MV-4-11 (cell line): ENCODE measurements at regions not wholly inside any gene's neighbourhood (a gene's known extent, or its start where the extent isn't known, plus 50 kb on each side); places are given as distances from the start of the nearest gene placed in this dataset.
"Not testable (repeated sequence)": the region's sequence is repeated elsewhere in the genome, so short reads cannot be mapped to it uniquely, and the experiment has no call there.

Experiments used
- DNase-seq: peaks from one replicate; lab custom pipeline; 2025; lab: John Stamatoyannopoulos, UW

- DNase-seq = no peak
Observed at GRCh38 chr12:126447346-126447745, 1382.1 kb downstream of the AACS start.

DNA sequence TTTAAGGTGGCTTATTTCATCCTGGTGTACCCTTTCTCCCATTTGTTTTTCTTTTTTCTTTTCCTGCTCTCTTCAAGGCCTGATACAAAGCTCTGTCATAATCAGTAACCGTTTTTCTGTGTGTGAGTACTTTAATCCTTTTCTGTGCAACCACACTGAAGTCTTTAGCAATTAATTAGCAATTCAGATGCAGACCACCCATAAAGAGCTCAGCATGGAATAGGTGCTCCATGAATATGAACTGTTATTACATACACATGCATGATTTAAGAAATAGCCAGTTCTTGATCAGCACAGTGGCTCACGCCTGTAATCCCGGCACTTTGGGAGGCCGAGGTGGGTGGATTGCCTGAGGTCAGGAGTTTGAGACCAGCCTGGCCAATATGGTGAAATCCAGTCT lies 1386.6 kb downstream of the AACS start:
- DNase-seq = no peak

DNA sequence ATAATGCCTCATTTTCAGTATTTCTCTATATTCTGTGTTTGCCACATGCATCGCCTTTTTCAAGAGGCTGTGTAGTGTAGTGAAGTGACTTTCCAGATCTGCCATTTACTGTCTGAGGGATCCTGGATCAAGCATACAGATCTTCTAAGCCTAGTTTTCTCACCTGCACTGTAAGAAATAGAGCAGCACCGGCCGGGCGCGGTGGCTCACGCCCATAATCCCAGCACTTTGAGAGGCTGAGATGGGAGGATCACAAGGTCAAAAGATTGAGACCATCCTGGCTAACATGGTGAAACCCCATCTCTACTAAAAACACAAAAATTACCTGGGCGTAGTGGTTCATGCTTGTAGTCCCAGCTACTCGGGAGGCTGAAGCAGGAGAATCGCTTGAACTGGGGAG lies 1387.5 kb downstream of the AACS start:
- not testable (repeated sequence) for DNase-seq

GRCh38 chr12:126454581-126454980 lies 1389.3 kb downstream of the AACS start:
- no peak for DNase-seq

- DNase-seq = no peak
Observed at GRCh38 chr12:126457776-126458175, 1392.5 kb downstream of the AACS start.

- no peak for DNase-seq
Observed at GRCh38 chr12:126464153-126464552, 1398.9 kb downstream of the AACS start.

GRCh38 chr12:126469211-126469610 lies 1404.0 kb downstream of the AACS start:
- DNase-seq = no peak

GRCh38 chr12:126474703-126475102 lies 1409.5 kb downstream of the AACS start:
- peak; percentile 9 for DNase-seq

DNA sequence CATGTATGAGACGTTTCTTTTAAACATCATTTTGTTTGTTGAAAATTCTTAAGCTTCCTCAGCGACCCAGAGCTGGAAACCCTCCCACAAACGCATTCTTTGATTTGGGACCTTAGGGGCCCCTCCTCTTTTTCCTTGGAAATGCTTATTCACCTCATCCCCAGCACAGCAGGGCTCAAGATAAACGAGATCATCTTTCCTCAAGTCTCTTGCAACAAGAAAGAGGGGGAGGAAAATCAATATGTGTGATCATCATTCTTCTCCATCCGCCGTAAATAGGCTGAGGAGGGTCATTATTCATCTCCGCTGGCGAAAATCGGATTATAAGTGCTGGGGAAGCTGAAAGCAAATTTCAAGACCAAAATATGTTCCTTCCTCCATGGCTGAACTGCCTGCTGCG lies 1415.2 kb downstream of the AACS start:
- no peak for DNase-seq

DNA sequence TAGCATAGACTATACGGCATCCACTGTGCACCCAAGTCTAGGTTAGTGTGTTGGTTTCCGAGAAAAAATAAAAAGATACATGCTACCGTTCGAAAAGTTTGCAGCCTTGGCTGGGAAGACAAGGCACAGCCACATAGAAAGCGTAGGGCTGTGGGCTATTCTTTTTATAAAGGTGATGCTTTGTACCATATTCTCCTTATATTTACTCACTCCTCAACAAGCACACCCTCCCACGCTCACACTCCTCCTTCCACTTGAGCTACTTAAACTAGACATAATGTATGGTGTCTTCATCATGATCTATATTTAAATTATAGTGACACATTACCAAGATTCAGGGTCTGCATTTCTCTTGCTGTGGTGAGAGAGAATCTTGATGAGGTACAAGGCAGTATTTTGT lies 1416.5 kb downstream of the AACS start:
- DNase-seq = no peak

GRCh38 chr12:126482238-126482889 lies 1417.1 kb downstream of the AACS start:
- DNase-seq = no peak

- DNase-seq = no peak
Observed at GRCh38 chr12:126483145-126484068, 1418.2 kb downstream of the AACS start.

GRCh38 chr12:126487431-126487980 lies 1422.3 kb downstream of the AACS start:
- no peak for DNase-seq

DNA sequence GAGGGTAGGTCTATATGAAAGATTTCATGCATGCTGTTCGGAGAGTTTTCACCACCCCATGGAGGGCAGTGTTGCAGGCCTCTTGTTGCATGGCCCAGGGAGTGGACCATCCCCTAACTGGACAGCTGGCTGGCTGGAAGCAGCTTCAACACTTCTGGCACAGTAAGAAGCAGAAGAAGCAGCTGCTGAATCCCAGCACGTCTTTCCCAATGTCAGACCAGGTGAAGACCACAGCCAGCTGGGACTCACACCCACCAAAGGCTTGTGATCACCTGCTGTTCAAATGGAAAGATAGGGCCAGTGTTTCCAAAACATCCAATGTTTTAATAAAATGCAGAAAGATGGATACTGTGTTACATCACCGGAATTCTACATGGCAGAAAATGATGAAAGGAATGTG lies 1423.6 kb downstream of the AACS start:
- DNase-seq = no peak

DNA sequence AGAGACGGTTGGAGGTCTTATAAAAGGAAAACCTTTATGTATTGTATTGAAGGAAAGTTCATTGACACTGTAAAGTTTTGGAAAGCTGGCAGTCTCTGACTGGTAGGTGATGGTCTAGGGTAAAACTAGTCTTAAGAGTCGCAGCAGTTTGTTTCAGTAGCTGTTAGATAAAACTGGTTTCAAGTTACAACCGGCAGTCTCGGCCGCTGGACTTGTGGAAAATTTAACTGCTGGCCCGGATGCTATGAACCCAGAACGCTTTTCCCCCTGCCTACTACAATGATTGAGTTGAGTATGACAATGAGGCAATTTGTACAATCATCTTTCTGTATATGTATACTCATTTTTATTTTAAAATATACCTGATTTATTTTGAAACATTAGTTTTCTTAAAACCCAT lies 1426.9 kb downstream of the AACS start:
- no peak for DNase-seq

DNA sequence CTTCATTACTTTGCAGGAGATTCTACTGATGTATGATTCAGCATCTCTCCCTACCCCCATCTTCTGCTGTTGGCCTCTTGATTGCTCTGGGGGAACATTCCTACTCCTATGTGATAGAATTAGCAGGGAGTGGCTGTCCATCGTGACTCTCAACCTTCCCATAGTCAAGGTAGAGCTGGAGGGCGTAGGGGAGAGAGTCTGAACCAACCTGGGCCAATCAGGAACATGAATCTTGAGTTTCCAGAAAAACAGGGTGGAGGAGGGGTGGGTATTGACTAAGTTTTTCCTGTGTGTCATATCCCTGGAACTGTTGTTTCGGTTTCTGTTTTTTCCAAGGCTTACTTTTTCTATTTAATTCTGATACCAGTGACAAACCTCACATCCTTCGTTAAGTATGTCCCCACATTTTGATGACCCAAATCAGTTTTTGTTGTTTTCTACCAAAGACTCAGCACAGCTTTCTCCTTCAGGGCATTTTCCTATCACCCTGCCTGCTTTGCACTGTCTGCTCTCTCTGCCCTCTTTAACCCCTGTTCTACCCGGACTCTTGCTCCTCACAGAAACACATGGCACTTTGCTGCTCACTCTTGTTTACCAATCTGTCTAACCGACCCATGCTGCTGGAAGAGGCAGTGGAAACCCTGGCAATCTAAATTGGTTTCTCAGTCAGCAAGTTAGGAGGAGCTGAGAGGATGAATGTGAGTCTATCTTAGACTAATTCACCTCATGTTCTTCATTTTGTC lies 1428.3 kb downstream of the AACS start:
- DNase-seq = no peak

GRCh38 chr12:126496201-126496600 lies 1431.0 kb downstream of the AACS start:
- no peak for DNase-seq

DNA sequence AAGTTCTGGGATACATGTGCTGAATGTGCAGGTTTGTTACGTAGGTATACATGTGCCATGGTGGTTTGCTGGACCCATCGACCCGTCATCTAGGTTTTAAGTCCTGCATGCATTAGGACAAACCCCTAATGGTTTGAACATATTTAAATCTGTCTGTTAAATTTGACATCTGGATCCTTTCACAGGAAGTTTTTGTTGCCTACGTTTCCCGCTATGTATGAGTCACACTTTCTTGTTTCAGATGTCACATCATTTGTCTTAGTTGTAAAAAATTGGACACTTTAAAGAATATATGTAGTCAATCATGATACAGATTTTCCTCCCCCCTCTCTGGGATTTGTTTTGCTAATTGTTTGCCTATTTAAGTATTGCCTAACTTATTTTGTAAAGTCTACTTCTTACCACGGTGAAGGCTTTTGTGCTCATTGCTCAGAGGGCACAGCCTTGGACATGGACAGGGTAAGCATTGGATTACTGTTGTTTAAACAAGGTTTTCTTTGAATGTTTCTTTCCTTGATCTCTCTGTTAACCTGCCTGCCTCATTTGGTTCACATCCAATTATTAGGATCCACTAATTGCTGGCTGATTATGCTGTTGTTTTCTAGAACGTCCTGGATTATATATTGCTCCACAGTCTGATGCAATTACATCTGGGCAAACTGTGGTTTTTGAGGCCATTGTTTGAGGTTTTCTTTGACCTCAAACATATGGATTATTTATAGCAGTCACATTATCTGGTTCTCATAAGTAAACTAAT lies 1441.4 kb downstream of the AACS start:
- peak; percentile 75 for DNase-seq

DNA sequence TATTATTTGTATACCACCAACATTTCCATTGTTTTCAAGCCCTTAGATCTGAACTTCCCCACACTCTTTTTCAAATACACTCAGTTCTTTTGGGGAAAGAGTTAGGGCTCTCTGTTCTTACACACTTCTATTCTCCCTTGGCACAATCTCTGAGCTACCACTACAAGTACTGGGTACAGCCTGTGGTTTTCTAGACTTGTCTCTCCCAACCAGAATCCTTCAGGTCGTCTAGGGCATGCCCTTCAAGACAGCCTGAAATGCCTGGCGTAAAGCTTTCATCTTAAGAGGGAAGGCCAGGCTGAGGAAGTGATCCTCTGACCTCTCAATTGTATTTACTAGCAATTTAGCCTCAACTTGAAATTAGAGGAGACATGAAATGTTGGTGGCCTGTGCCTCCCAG lies 1442.0 kb downstream of the AACS start:
- DNase-seq = peak; percentile 80

DNA sequence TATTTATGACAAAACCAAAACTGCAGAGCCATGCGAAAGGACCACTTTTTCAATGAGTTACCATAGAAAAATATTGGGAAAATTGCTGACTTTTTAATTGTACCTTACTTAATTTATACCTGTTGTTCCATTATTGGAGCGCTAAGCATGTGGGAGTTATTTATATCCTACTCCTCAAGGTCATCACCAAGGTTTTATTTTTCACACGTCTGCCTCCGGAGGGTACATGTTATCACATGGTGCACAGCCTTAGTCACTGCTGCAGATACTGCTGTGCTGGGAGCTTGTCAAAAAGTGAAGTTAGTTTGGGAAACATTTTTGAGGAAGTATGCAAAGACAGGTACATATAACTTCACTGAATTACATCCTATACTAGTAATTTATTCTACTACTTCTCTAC lies 1444.3 kb downstream of the AACS start:
- DNase-seq = peak; percentile 30

- DNase-seq = no peak
Observed at GRCh38 chr12:126510630-126511029, 1445.4 kb downstream of the AACS start.
